ENCODE measurements at regions not wholly inside any gene's neighbourhood (a gene's known extent, or its start where the extent isn't known, plus 50 kb on each side); places are given as distances from the start of the nearest gene placed in this dataset.

DNA sequence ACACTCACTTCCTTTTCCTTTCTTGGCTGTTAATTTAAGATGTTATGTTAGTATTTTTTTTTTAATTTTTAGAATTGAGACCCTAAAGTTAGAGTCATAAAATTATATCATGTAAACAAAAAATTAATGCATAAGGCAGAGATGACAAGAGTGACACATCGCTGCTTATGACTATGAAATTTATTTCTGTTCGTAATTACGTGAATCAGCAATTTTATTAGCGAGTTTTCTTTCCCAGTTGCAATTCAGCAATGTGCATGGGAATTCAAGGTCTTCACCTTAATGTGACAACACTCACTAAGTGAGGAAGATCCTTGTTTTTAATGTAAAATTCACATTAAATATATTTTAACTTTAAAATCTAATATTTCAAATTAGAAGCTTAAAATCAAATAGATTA is 181.2 kb upstream of the SPOCK3 start:
- H3K27me3 ChIP-seq (ENCODE audit: control insufficient read depth, insufficient read depth, low read length), result no peaks in the 10 kb centered on the region
- CTCF ChIA-PET, result no interaction called here
- no peak overlapping the region for H3K27ac ChIP-seq (ENCODE audit: low read length)
- no peaks in the 10 kb centered on the region for H3K9me3 ChIP-seq (ENCODE audit: control insufficient read depth, insufficient read depth, low read depth, low read length)
- DNase-seq (ENCODE audit: low read depth, low spot score), result no peak
- H3K36me3 ChIP-seq (ENCODE audit: control insufficient read depth, insufficient read depth, low read length), result no peaks in the 10 kb centered on the region
- intact Hi-C loops (cut with micrococcal nuclease; ENCODE audit: unreplicated experiment) (no loop called here), in situ Hi-C loops (cut with HindIII; ENCODE audit: low pct_unique_long_range_greater_than_20kb, low sequenced_read_pairs) (no loop called here)
- no peak for TF ChIP-seq POLR2AphosphoS5 (IDR thresholded peaks at IDR 0.05; ENCODE audit: low read depth, low read length)
- no peak for TF ChIP-seq TCF7L2 (IDR thresholded peaks at IDR 0.05; ENCODE audit: low read depth, low read length)
- TF ChIP-seq, protein P1, sequence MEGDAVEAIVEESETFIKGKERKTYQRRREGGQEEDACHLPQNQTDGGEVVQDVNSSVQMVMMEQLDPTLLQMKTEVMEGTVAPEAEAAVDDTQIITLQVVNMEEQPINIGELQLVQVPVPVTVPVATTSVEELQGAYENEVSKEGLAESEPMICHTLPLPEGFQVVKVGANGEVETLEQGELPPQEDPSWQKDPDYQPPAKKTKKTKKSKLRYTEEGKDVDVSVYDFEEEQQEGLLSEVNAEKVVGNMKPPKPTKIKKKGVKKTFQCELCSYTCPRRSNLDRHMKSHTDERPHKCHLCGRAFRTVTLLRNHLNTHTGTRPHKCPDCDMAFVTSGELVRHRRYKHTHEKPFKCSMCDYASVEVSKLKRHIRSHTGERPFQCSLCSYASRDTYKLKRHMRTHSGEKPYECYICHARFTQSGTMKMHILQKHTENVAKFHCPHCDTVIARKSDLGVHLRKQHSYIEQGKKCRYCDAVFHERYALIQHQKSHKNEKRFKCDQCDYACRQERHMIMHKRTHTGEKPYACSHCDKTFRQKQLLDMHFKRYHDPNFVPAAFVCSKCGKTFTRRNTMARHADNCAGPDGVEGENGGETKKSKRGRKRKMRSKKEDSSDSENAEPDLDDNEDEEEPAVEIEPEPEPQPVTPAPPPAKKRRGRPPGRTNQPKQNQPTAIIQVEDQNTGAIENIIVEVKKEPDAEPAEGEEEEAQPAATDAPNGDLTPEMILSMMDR (IDR thresholded peaks at IDR 0.05), result no peak
- no peak for TF ChIP-seq REST (IDR thresholded peaks at IDR 0.05; ENCODE audit: insufficient read depth in 1 of 2, low read depth in 2 of 2, low read length in 1 of 2)
- no peak for TF ChIP-seq SIN3A (IDR thresholded peaks at IDR 0.05; ENCODE audit: borderline replicate concordance, insufficient read depth, low read depth, low read length)
- no TSS peak for BruUV-seq (replicated peaks)
- no peak for ATAC-seq
- H3K4me1 ChIP-seq (ENCODE audit: control insufficient read depth, insufficient read depth, low read length), result no peaks in the 10 kb centered on the region
- H3K4me3 ChIP-seq (ENCODE audit: low read depth in 2 of 2, low read length in 2 of 2), result no peak overlapping the region
- POLR2A ChIA-PET, result no interaction called here

DNA sequence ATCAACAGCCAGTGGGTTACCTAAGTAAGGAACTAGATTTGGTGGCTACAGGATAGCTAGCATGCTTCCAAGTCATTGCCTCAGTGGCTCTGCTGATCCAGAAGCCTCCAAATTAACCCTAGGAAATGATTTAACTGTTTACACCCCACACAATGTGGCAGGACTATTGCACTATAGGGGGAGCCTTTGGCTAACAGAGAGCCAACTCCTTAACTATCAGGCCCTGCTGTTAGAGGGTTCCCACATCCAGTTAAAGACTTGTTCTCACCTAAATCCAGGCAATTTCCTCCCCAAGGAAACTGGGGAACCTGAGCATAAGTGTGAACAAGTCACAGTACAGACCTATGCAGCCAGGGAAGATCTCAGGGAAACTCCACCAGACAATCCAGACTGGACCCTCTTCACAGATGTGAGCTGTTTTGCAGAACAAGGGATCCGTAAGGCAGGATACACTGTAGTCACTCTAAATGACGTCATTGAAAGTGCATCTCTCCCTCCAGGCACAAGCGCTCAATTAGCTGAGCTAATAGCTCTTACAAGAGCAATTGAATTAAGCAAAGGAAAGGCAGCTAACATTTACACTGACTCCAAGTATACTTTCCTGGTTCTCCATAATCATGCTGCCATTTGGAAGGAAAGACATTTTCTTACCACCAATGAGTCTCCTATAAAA is 185.3 kb upstream of the SPOCK3 start:
- no peaks in the 10 kb centered on the region for H3K9me3 ChIP-seq (ENCODE audit: control insufficient read depth, insufficient read depth, low read depth, low read length)
- ChIA-PET CTCF (no interaction called here), POLR2A (no interaction called here)
- BruUV-seq (replicated peaks), result no TSS peak
- H3K27me3 ChIP-seq (ENCODE audit: control insufficient read depth, insufficient read depth, low read length), result no peaks in the 10 kb centered on the region
- no peak overlapping the region for H3K4me3 ChIP-seq (ENCODE audit: low read depth in 2 of 2, low read length in 2 of 2)
- DNase-seq (ENCODE audit: low read depth, low spot score), result no peak
- H3K27ac ChIP-seq (ENCODE audit: low read length), result no peak overlapping the region
- TF ChIP-seq, protein P1 (IDR thresholded peaks at IDR 0.05), result no peak
- no peak for TF ChIP-seq TCF7L2 (IDR thresholded peaks at IDR 0.05; ENCODE audit: low read depth, low read length)
- TF ChIP-seq SIN3A (IDR thresholded peaks at IDR 0.05; ENCODE audit: borderline replicate concordance, insufficient read depth, low read depth, low read length), result no peak
- no peak for TF ChIP-seq REST (IDR thresholded peaks at IDR 0.05; ENCODE audit: insufficient read depth in 1 of 2, low read depth in 2 of 2, low read length in 1 of 2)
- TF ChIP-seq POLR2AphosphoS5 (IDR thresholded peaks at IDR 0.05; ENCODE audit: low read depth, low read length), result no peak
- intact Hi-C loops (cut with micrococcal nuclease; ENCODE audit: unreplicated experiment), result no loop called here
- no peaks in the 10 kb centered on the region for H3K36me3 ChIP-seq (ENCODE audit: control insufficient read depth, insufficient read depth, low read length)
- in situ Hi-C loops (cut with HindIII; ENCODE audit: low pct_unique_long_range_greater_than_20kb, low sequenced_read_pairs), result no loop called here
- ATAC-seq, result no peak
- H3K4me1 ChIP-seq (ENCODE audit: control insufficient read depth, insufficient read depth, low read length), result no peaks in the 10 kb centered on the region

Data from Panc1 (cell line).